PC-3 (cell line): ENCODE measurements at regions not wholly inside any gene's neighbourhood (a gene's known extent, or its start where the extent isn't known, plus 50 kb on each side); places are given as distances from the start of the nearest gene placed in this dataset.

Experiments
- ATAC-seq: fragments of 200-7000 bp; cut with Tn5 transposase; 2 replicates; pipeline ENCODE4 v1.9.1; 2020; ENCODE audit warnings: mild to moderate bottlenecking, moderate library complexity
- BruUV-seq: library from RNA; stranded (reverse); fragments of 400-500 nt; replicated peaks from 2 replicates; lab custom pipeline; 2021; lab: Mats Ljungman, UMichigan
- CTCF ChIA-PET: fragments of 300-600 bp; sonication (Branson Sonifier 250); formaldehyde crosslinking; loops from one replicate; lab custom pipeline; 2022; ENCODE audit warnings: antibody characterized with exemption; lab: Charles Lee
- POLR2A ChIA-PET: fragments of 300-600 bp; sonication (Branson Sonifier 250); formaldehyde crosslinking; loops from one replicate; lab custom pipeline; 2022; ENCODE audit warnings: antibody characterized with exemption; ENCODE audit not compliant: unreplicated experiment; lab: Charles Lee
- DNase-seq: peaks from one replicate; pipeline ENCODE4 v3.0.0-alpha.2; 2015
- H2AFZ ChIP-seq: fragments of 300-600 bp; sonication (generic); 2 replicates; pipeline ENCODE4 v1.6.0; 2016; ENCODE audit warnings: antibody characterized with exemption, low read length
- H3F3A ChIP-seq: fragments of 300-600 bp; sonication (generic); one replicate; pipeline ENCODE4 v1.6.0; 2017; ENCODE audit warnings: antibody characterized with exemption, low read length, control low read depth, mild to moderate bottlenecking; ENCODE audit not compliant: unreplicated experiment
- H3K27ac ChIP-seq: fragments of 300-600 bp; sonication (generic); 2 replicates; pipeline ENCODE4 v1.5.1; 2016; ENCODE audit warnings: mild to moderate bottlenecking, low read length
- H3K27me3 ChIP-seq: fragments of 300-600 bp; sonication (generic); 2 replicates; pipeline ENCODE4 v1.6.1; 2016; ENCODE audit warnings: low read length, mixed read lengths
- H3K36me3 ChIP-seq: fragments of 300-600 bp; sonication (generic); 2 replicates; pipeline ENCODE4 v1.6.1; 2016; ENCODE audit warnings: low read depth, mixed run types, low read length, mixed read lengths
- H3K4me1 ChIP-seq: fragments of 300-600 bp; sonication (generic); 2 replicates; pipeline ENCODE4 v1.5.1; 2016; ENCODE audit warnings: low read length; ENCODE audit not compliant: insufficient read depth
- H3K4me2 ChIP-seq: fragments of 300-600 bp; sonication (generic); 2 replicates; pipeline ENCODE4 v1.6.0; 2016; ENCODE audit warnings: low read length
- H3K4me3 ChIP-seq: fragments of 300-600 bp; sonication (generic); 2 replicates; pipeline ENCODE4 v1.5.1; 2016; ENCODE audit warnings: mild to moderate bottlenecking, low read length, mixed read lengths
- H3K79me2 ChIP-seq: fragments of 300-600 bp; sonication (generic); 2 replicates; pipeline ENCODE4 v1.6.1; 2017; ENCODE audit warnings: low read length, mixed read lengths
- H3K9ac ChIP-seq: fragments of 300-600 bp; sonication (generic); 2 replicates; pipeline ENCODE4 v1.6.0; 2016; ENCODE audit warnings: mild to moderate bottlenecking, low read length
- H3K9me2 ChIP-seq: fragments of 300-600 bp; sonication (generic); replicated peaks from 2 replicates; pipeline ENCODE4 v1.6.1; 2016; ENCODE audit warnings: mixed run types, low read length, mixed read lengths
- H3K9me3 ChIP-seq: fragments of 300-600 bp; sonication (generic); 2 replicates; pipeline ENCODE4 v1.6.1; 2016; ENCODE audit warnings: low read length, mixed read lengths
- H4K20me1 ChIP-seq: fragments of 300-600 bp; sonication (generic); 2 replicates; pipeline ENCODE4 v1.6.1; 2016; ENCODE audit warnings: low read length, mixed read lengths
- EZH2 ChIP-seq: fragments of 300-600 bp; sonication (generic); IDR thresholded peaks from one replicate; pipeline ENCODE4 v1.6.1; 2017; ENCODE audit warnings: antibody characterized with exemption, mild to moderate bottlenecking, low read length; ENCODE audit not compliant: unreplicated experiment
- EZH2phosphoT487 ChIP-seq: fragments of 300-600 bp; sonication (generic); IDR thresholded peaks from 2 replicates; pipeline ENCODE4 v1.6.1; 2018; ENCODE audit warnings: mild to moderate bottlenecking, antibody characterized with exemption, low read length, borderline replicate concordance
- intact Hi-C: fragments of 100-400 bp; cut with micrococcal nuclease; formaldehyde crosslinking; loops from 2 replicates; pipeline ENCODE4 v1.9.0; 2023
- TF ChIP-seq, protein P1 (sequence below): fragments of 300-600 bp; sonication (generic); conservative IDR thresholded peaks from 2 replicates; pipeline ENCODE4 v1.5.1; 2017; ENCODE audit warnings: antibody characterized with exemption, low read depth, mild to moderate bottlenecking, low read length

DNA sequence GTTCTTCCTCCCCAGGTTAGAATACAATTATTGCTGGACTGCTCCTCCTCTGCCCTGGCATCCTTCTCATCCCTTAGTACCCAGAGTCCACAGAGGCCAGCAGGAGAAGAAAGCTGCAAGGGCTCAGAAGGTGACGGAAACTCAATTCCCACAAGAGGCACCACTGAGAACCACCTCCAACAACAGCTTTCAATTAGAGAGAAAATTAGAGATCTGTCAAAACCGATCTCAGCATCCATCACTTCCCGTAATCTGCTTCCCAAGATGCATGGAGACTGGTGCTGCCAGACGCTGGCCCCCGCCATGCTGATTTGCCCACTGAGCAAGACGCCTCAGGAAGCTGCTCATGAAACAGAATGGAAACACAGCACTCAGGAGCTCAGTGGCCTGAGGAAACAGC, 135.0 kb upstream of the PRICKLE2 start:
- DNase-seq (no peak), ATAC-seq (no peak)
- Histone ChIP-seq H3F3A (no peaks in the 10 kb centered on the region), H3K9me2 (no peaks in the 10 kb centered on the region), H3K9me3 (no peaks in the 10 kb centered on the region), H3K27me3 (no peaks in the 10 kb centered on the region), H3K4me1 (peaks cover 5% of the 10 kb centered on the region; the same call in 1 of the 2 replicates), H3K9ac (no peak overlapping the region), H3K36me3 (no peaks in the 10 kb centered on the region), H3K4me2 (no peak overlapping the region), H3K27ac (no peak overlapping the region), H3K4me3 (no peak overlapping the region), H3K79me2 (no peaks in the 10 kb centered on the region), H2AFZ (no peak overlapping the region), H4K20me1 (no peaks in the 10 kb centered on the region)
- CTCF ChIA-PET: no interaction called here
- BruUV-seq: no TSS peak
- TF ChIP-seq EZH2phosphoT487 (no peak), EZH2 (no peak)
- TF ChIP-seq, protein P1, sequence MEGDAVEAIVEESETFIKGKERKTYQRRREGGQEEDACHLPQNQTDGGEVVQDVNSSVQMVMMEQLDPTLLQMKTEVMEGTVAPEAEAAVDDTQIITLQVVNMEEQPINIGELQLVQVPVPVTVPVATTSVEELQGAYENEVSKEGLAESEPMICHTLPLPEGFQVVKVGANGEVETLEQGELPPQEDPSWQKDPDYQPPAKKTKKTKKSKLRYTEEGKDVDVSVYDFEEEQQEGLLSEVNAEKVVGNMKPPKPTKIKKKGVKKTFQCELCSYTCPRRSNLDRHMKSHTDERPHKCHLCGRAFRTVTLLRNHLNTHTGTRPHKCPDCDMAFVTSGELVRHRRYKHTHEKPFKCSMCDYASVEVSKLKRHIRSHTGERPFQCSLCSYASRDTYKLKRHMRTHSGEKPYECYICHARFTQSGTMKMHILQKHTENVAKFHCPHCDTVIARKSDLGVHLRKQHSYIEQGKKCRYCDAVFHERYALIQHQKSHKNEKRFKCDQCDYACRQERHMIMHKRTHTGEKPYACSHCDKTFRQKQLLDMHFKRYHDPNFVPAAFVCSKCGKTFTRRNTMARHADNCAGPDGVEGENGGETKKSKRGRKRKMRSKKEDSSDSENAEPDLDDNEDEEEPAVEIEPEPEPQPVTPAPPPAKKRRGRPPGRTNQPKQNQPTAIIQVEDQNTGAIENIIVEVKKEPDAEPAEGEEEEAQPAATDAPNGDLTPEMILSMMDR: no peak
- POLR2A ChIA-PET: no interaction called here
- intact Hi-C loops: no loop called here

GRCh38 chr3:64359735-64360134, 134.5 kb upstream of the PRICKLE2 start:
- BruUV-seq: no TSS peak
- Histone ChIP-seq H3K36me3 (no peaks in the 10 kb centered on the region), H3K9me2 (no peaks in the 10 kb centered on the region), H3K9me3 (no peaks in the 10 kb centered on the region), H3K4me1 (peaks cover 6% of the 10 kb centered on the region; the same call in 1 of the 2 replicates), H3K79me2 (no peaks in the 10 kb centered on the region), H4K20me1 (no peaks in the 10 kb centered on the region), H3K27me3 (no peaks in the 10 kb centered on the region), H2AFZ (no peak overlapping the region), H3F3A (no peaks in the 10 kb centered on the region), H3K4me3 (no peak overlapping the region), H3K4me2 (no peak overlapping the region), H3K9ac (no peak overlapping the region), H3K27ac (no peak overlapping the region)
- ATAC-seq: no peak
- TF ChIP-seq, protein P1: no peak
- TF ChIP-seq EZH2phosphoT487 (no peak), EZH2 (no peak)
- no peak for DNase-seq
- ChIA-PET POLR2A (no interaction called here), CTCF (no interaction called here)
- intact Hi-C loops: no loop called here

GRCh38 chr3:64358853-64359252, 133.6 kb upstream of the PRICKLE2 start:
- CTCF ChIA-PET: no interaction called here
- Histone ChIP-seq H3K79me2 (no peaks in the 10 kb centered on the region), H3K27ac (no peak overlapping the region), H3K36me3 (no peaks in the 10 kb centered on the region), H2AFZ (no peak overlapping the region), H3K4me2 (no peak overlapping the region), H3F3A (no peaks in the 10 kb centered on the region), H3K4me3 (no peak overlapping the region), H4K20me1 (no peaks in the 10 kb centered on the region), H3K9ac (no peak overlapping the region), H3K9me2 (no peaks in the 10 kb centered on the region), H3K27me3 (no peaks in the 10 kb centered on the region), H3K4me1 (peaks cover 6% of the 10 kb centered on the region; the same call in 1 of the 2 replicates), H3K9me3 (no peaks in the 10 kb centered on the region)
- TF ChIP-seq EZH2: no peak
- TF ChIP-seq, protein P1: no peak
- no peak for TF ChIP-seq EZH2phosphoT487
- ATAC-seq: no peak
- no TSS peak for BruUV-seq
- intact Hi-C loops: no loop called here
- DNase-seq: no peak
- POLR2A ChIA-PET: no interaction called here
